Aorta (tissue), 5 donors: ENCODE measurements at regions not wholly inside any gene's neighbourhood (a gene's known extent, or its start where the extent isn't known, plus 50 kb on each side); places are given as distances from the start of the nearest gene placed in this dataset.
"Not testable (repeated sequence)": the region's sequence is repeated elsewhere in the genome, so short reads cannot be mapped to it uniquely, and the experiment has no call there.

Source experiments
- ATAC-seq: fragments of 200-7000 bp; cut with Tn5 transposase; one replicate; pipeline ENCODE4 v1.9.1; 2022; ENCODE audit warnings: moderate library complexity; ENCODE audit not compliant: low FRiP score
- DNase-seq, 2 donors: peaks; one replicate each; pipeline ENCODE4 v3.0.0-alpha.2; 2020
- H3K27ac ChIP-seq, 2 donors: one replicate each; pipeline ENCODE4 v1.5.1; 2013; ENCODE audit warnings: low read length in 2 of 2, mild to moderate bottlenecking in 2 of 2, moderate library complexity in 2 of 2, control low read depth in 1 of 2, inconsistent platforms in 1 of 2, low read depth in 1 of 2
- H3K27me3 ChIP-seq, 2 donors: one replicate each; pipeline ENCODE4 v1.6.1; 2013; ENCODE audit warnings: control low read depth in 1 of 2, low read length in 1 of 2, mild to moderate bottlenecking in 1 of 2, moderate library complexity in 1 of 2; ENCODE audit not compliant: insufficient read depth in 2 of 2, control insufficient read depth in 1 of 2
- H3K36me3 ChIP-seq, 2 donors: one replicate each; pipeline ENCODE4 v1.6.1; 2013; ENCODE audit warnings: control low read depth in 1 of 2, low read length in 1 of 2, mild to moderate bottlenecking in 1 of 2; ENCODE audit not compliant: insufficient read depth in 2 of 2, control insufficient read depth in 1 of 2
- H3K4me1 ChIP-seq, 2 donors: one replicate each; pipeline ENCODE4 v1.6.1; 2013; ENCODE audit warnings: low read length in 2 of 2, control low read depth in 1 of 2, mild to moderate bottlenecking in 1 of 2, moderate library complexity in 1 of 2; ENCODE audit not compliant: insufficient read depth in 2 of 2, control insufficient read depth in 1 of 2
- H3K4me3 ChIP-seq, 2 donors: one replicate each; pipeline ENCODE4 v1.5.1; 2013; ENCODE audit warnings: low read length in 2 of 2, control low read depth in 1 of 2, mild to moderate bottlenecking in 1 of 2
- H3K9me3 ChIP-seq: one replicate; pipeline ENCODE4 v1.6.1; 2013; ENCODE audit warnings: mild to moderate bottlenecking, low read length; ENCODE audit not compliant: control insufficient read depth
- WGBS, 2 donors: extraction: QIAGEN DNeasy Blood & Tissue Kit; methylation state at CpG; one replicate each; pipeline ENCODE4 v1.1.7; 2013; 5-methylcytosine and 5-hydroxymethylcytosine counted together
- intact Hi-C, 2 donors: fragments of 100-400 bp; cut with DNase I; formaldehyde crosslinking; loops; one replicate each; pipeline versions ENCODE4 v1.14.2 to v1.15.0; 2022
- donor health status: healthy with polysubstance abuse.
- donor health status: Bipolar disorder and iron deficiency.
- donor health status: DM: no; HTN: no; CAD: no.
- donor health status: DM: no; HTN: no; CAD: no.
- donor health status: DM: yes; HTN: yes; CAD: no.

DNA sequence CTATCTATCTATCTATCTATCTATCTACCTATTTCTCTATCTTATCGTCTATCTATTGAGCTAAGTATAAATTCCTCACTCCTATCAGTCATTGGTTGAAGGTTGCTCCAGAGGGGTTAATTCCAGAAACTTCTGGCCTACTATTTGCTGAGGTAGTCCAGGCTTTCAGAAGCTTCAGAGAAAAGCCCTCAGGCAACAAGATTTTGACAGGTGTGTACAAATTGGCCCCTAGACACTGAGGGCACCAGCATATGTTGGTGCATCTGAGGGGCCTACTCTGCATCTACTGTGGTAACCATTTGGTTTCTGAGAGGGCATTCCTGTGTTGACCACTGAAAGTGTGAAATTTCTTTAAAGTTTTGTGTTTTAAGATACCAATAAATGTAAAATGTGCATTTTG lies 265.2 kb upstream of the B3GALT2 start:
- intact Hi-C loops: no loop called here
- 97 to 100% methylated on average over 1 of the region's 1 CpG for WGBS, 2 donors

DNA sequence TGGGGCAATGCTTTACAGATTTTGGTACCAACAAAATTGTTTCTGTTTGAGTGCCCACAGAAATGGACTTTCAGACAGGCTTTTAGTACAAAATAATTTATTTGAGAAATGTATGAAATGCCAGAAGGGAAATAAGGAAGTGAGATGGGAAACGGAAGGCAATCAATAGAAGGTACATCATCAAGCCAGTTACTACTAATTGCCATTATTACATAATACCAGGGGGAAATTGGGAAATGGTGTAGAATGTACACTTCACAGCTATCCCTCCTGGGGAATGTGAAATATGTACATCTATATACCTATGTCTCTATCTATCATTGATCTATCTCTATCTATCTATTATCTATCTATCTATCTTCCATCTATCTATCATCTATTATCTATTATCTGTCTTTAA lies 264.6 kb upstream of the B3GALT2 start:
- no peaks in the 10 kb centered on the region for H3K4me1 ChIP-seq
- H3K36me3 ChIP-seq: no peaks in the 10 kb centered on the region
- WGBS, 2 donors: 86 to 92% methylated on average over 1 of the region's 1 CpG
- peaks cover 1% of the 10 kb centered on the region for H3K9me3 ChIP-seq
- H3K27ac ChIP-seq: no peak overlapping the region
- H3K4me3 ChIP-seq: no peak overlapping the region
- intact Hi-C loops: no loop called here
- no peaks in the 10 kb centered on the region for H3K27me3 ChIP-seq
- DNase-seq (no peak), ATAC-seq (no peak)

More for the DNA sequence above, 265.2 kb upstream of the B3GALT2 start:
- DNase-seq (no peak), ATAC-seq (no peak)
- H3K27me3 ChIP-seq: no peaks in the 10 kb centered on the region
- H3K4me3 ChIP-seq: no peak overlapping the region
- no peaks in the 10 kb centered on the region for H3K36me3 ChIP-seq
- peaks cover 1% of the 10 kb centered on the region for H3K9me3 ChIP-seq
- no peak overlapping the region for H3K27ac ChIP-seq
- no peaks in the 10 kb centered on the region for H3K4me1 ChIP-seq

DNA sequence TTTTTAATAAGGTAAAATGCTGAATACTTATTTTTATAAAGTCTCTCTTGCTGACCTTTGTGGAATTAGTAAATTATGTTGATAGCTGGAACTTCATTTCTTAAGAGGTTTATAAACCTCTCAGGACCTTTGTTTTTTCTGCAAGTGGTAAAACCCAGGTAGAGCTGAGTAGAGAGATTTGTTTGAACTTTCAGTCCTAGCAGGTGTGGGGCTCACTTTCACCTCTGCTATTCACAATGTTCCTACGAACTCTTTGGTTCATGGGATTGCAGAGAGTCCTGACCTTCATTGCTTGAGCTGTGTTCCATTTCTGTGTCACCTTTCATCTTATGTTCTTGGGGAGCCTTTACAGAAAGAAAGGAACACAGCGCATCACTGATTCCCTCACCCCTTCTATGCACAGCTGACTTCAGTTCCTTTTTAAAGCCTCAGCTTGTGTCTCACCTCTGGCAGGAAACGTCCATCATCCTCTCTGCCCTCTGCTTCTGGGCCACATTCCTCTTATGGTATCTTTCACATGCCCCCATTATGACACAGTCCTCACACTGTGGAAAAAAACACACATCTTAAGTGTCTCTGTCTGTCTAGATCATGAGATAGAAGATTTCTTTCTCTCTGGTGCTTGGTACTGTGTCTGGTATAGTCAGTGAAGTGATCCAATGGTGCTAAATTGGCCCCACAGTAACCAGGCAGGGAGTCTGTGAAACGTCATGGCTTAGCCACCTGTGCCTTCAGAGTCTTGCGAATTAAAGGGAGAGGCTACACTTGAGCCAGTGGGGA lies 262.5 kb upstream of the B3GALT2 start:
- H3K9me3 ChIP-seq: no peaks in the 10 kb centered on the region
- H3K4me1 ChIP-seq: no peaks in the 10 kb centered on the region
- intact Hi-C loops: no loop called here
- DNase-seq: no peak
- H3K4me3 ChIP-seq: no peak overlapping the region
- no peaks in the 10 kb centered on the region for H3K27me3 ChIP-seq
- H3K27ac ChIP-seq: no peak overlapping the region
- 69 to 72% methylated on average over 5 of the region's 5 CpGs for WGBS, 2 donors
- no peak for ATAC-seq
- no peaks in the 10 kb centered on the region for H3K36me3 ChIP-seq

GRCh38 chr1:193443886-193444285 lies 257.5 kb upstream of the B3GALT2 start:
- intact Hi-C loops: no loop called here
- peaks cover 1% of the 10 kb centered on the region for H3K9me3 ChIP-seq
- ATAC-seq (no peak), DNase-seq (no peak)
- H3K27me3 ChIP-seq: no peaks in the 10 kb centered on the region
- H3K36me3 ChIP-seq: no peaks in the 10 kb centered on the region
- no peaks in the 10 kb centered on the region for H3K4me1 ChIP-seq
- 83 to 89% methylated on average over 2 of the region's 2 CpGs for WGBS, 2 donors
- no peak overlapping the region for H3K27ac ChIP-seq
- no peak overlapping the region for H3K4me3 ChIP-seq

DNA sequence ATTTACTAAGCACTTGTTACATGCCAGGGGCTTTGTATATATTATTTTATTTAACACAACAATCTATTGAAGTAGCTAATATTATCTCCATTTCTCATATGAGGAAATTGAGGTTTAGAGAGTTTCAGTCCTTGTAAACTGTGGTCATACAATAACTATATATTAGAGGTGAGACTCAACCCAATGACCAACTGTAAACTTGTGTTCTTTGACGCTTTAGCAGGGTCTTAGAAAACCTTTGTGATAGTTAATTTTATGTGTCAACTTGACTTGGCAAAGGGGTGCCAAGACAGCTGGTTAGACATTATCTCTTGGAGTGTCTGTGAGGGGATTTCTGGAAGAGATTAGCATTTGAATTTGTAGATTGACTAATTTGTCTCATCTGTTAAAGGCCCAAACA lies 252.4 kb upstream of the B3GALT2 start:
- intact Hi-C loops: no loop called here
- Histone ChIP-seq H3K36me3 (no peaks in the 10 kb centered on the region), H3K4me1 (no peaks in the 10 kb centered on the region), H3K9me3 (peaks cover 1% of the 10 kb centered on the region), H3K27ac (no peak overlapping the region), H3K27me3 (no peaks in the 10 kb centered on the region), H3K4me3 (no peak overlapping the region)
- WGBS, 2 donors: 84 to 91% methylated on average over 1 of the region's 1 CpG
- ATAC-seq (no peak), DNase-seq (no peak)

DNA sequence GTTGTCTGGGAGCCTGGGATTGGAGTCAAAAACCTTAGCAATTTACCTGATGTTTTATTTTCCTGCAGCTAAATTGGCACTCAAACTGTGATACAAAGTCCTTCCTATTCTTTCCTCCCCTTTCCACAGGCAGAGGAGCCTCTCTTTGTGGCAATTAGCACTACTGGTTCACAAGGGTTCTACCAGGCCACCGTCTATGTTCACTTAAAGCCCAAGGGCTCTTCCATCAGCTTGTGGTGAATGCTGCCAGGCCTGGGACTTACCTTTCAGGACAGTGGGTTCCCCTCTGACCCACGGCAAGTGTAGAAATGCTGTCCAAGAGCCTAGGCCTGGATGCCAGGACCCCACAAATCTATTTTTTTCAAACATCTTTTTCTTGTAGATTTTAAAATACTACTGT lies 251.9 kb upstream of the B3GALT2 start:
- Histone ChIP-seq H3K4me3 (no peak overlapping the region), H3K27ac (no peak overlapping the region), H3K9me3 (peaks cover 1% of the 10 kb centered on the region), H3K4me1 (no peaks in the 10 kb centered on the region), H3K27me3 (no peaks in the 10 kb centered on the region), H3K36me3 (no peaks in the 10 kb centered on the region)
- WGBS, 2 donors: 90 to 93% methylated on average over 2 of the region's 2 CpGs
- intact Hi-C loops: no loop called here
- ATAC-seq (no peak), DNase-seq (no peak)

DNA sequence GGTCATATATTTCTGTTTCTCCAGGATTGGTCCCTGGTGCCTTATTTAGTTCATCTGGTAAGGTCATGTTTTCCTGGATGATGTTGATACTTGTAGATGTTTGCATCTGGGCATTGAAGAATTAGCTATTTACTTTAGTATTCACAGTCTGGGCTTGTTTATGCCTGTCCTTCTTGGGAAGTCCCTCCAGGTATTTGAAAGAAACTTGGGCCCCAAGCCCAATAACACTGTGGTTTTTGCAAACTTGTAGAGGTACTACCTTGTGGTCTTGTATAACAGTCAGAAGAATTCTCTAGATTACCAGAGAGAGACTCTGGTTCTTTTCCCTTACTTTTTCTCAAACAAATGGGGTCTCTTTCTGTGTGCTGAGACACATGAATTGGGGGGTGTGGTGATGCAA lies 251.4 kb upstream of the B3GALT2 start:
- ATAC-seq: no peak
- peaks cover 3% of the 10 kb centered on the region for H3K9me3 ChIP-seq

DNA sequence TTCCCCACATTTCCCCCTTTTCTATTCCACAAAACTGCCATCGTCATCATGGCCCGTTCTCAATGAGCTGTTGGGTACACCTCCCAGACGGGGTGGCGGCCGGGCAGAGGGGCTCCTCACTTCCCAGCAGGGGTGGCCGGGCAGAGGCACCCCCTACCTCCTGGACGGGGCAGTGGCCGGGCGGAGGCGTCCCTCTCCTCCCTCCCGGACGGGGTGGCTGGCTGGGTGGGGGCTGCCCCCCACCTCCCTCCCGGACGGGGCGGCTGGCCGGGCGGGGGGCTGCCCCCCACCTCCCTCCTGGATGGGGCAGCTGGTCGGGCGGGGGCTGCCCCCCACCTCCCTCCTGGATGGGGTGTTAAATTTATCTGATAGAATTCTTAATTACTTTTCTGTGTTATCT lies 250.9 kb upstream of the B3GALT2 start:
- not testable (repeated sequence) for H3K27me3 ChIP-seq

More for the DNA sequence above, 251.4 kb upstream of the B3GALT2 start:
- intact Hi-C loops: no loop called here
- H3K36me3 ChIP-seq: no peaks in the 10 kb centered on the region
- DNase-seq: no peak
- no peak overlapping the region for H3K4me3 ChIP-seq
- no peak overlapping the region for H3K27ac ChIP-seq
- no peaks in the 10 kb centered on the region for H3K4me1 ChIP-seq
- H3K27me3 ChIP-seq: no peaks in the 10 kb centered on the region

GRCh38 chr1:193435781-193436180 lies 249.4 kb upstream of the B3GALT2 start:
- no peaks in the 10 kb centered on the region for H3K36me3 ChIP-seq
- no peak overlapping the region for H3K27ac ChIP-seq
- H3K9me3 ChIP-seq: peaks cover 7% of the 10 kb centered on the region
- WGBS, 2 donors: 62 to 82% methylated on average over 1 of the region's 1 CpG
- intact Hi-C loops: no loop called here
- no peak overlapping the region for H3K4me3 ChIP-seq
- no peaks in the 10 kb centered on the region for H3K27me3 ChIP-seq
- ATAC-seq (no peak), DNase-seq (no peak)
- H3K4me1 ChIP-seq: no peaks in the 10 kb centered on the region

More for the DNA sequence above, 250.9 kb upstream of the B3GALT2 start:
- H3K4me1 ChIP-seq, H3K36me3 ChIP-seq, H3K4me3 ChIP-seq, DNase-seq, ATAC-seq, intact Hi-C loops, H3K9me3 ChIP-seq, H3K27ac ChIP-seq: not testable (repeated sequence)
- 94 to 96% methylated on average over 14 to 19 of the region's 19 CpGs for WGBS, 2 donors
